Tibial nerve (tissue), 4 donors: ENCODE measurements at regions not wholly inside any gene's neighbourhood (a gene's known extent, or its start where the extent isn't known, plus 50 kb on each side); places are given as distances from the start of the nearest gene placed in this dataset.

Source experiments
- EP300 ChIP-seq, 2 donors: sonication (generic); formaldehyde crosslinking; IDR thresholded peaks; one replicate each; pipeline ENCODE4 v1.6.1; 2017; ENCODE audit warnings: antibody characterized with exemption in 2 of 2, mild to moderate bottlenecking in 1 of 2
- POLR2A ChIP-seq, 2 donors: fragments of 450-650 bp; IDR thresholded peaks; one replicate each; pipeline ENCODE4 v1.6.1; 2017; ENCODE audit warnings: antibody characterized with exemption in 2 of 2, mild to moderate bottlenecking in 2 of 2, moderate library complexity in 2 of 2
- TF ChIP-seq, protein P1 (sequence below), 5 experiments: fragments of 200-600 bp in 3 of 5; fragments of 450-650 bp in 2 of 5; sonication (generic) in 3 of 5; IDR thresholded peaks; one replicate each; pipeline ENCODE4 v1.5.1; 2016 to 2019; ENCODE audit warnings: antibody characterized with exemption in 5 of 5, mild to moderate bottlenecking in 3 of 5, moderate library complexity in 2 of 5

DNA sequence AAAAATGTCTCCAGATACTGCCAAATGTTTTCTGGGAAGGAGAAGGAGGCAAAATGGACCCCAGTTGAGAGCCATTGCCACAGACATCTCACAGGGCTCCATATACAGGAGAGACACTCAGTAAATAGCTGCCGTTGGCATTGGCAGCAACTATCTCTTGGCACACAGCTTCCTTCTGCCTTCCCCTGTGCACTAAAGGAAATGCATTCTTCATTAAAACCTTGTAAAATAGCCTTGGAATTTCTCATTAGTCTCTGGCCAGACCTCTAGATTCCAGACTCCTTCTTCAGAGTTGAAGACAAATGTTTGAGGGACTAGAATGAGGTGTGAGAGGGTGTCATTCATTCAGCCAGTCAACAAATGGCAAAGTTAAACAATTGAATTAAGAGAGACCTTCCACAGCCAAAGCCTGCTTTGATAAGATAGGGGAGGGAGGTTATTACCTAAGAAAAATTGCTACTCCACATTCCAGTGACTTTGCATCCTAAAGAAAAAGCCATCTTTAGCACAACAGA lies 223.9 kb upstream of the HS3ST3A1 start:
- TF ChIP-seq EP300 (IDR thresholded peaks at IDR 0.05) (no peak), POLR2A (IDR thresholded peaks at IDR 0.05) (no peak)
- TF ChIP-seq, protein P1, sequence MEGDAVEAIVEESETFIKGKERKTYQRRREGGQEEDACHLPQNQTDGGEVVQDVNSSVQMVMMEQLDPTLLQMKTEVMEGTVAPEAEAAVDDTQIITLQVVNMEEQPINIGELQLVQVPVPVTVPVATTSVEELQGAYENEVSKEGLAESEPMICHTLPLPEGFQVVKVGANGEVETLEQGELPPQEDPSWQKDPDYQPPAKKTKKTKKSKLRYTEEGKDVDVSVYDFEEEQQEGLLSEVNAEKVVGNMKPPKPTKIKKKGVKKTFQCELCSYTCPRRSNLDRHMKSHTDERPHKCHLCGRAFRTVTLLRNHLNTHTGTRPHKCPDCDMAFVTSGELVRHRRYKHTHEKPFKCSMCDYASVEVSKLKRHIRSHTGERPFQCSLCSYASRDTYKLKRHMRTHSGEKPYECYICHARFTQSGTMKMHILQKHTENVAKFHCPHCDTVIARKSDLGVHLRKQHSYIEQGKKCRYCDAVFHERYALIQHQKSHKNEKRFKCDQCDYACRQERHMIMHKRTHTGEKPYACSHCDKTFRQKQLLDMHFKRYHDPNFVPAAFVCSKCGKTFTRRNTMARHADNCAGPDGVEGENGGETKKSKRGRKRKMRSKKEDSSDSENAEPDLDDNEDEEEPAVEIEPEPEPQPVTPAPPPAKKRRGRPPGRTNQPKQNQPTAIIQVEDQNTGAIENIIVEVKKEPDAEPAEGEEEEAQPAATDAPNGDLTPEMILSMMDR (IDR thresholded peaks at IDR 0.05), result no peak
